ENCODE measurements at regions not wholly inside any gene's neighbourhood (a gene's known extent, or its start where the extent isn't known, plus 50 kb on each side); places are given as distances from the start of the nearest gene placed in this dataset.

DNA sequence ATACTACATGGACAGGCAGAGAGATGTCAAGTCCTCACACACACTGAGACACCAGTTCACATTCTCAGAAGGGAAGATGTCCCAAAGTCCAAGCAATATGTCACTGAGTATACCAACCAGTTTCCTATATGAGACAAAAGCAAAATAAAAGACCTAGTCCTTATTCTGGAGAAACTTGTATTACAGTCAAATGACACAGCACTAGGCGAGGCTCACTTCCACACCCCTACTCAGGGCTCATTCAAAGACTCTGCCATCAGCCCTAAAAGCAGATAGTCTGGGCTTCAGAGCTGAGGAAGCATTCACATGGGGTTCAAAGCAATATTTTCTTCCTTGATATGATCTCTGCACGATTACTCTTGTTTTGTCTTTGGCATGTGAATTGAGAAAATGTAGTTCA is 129.9 kb upstream of the UBL3 start:
- TF ChIP-seq POLR2A (IDR thresholded peaks at IDR 0.05) (no peak), CTCF (IDR thresholded peaks at IDR 0.05) (no peak)
